ENCODE measurements at regions not wholly inside any gene's neighbourhood (a gene's known extent, or its start where the extent isn't known, plus 50 kb on each side); places are given as distances from the start of the nearest gene placed in this dataset.

- TF ChIP-seq CTCF (IDR thresholded peaks at IDR 0.05) (no peak), POLR2A (IDR thresholded peaks at IDR 0.05) (no peak)
These were observed 582.5 kb upstream of the CDH18 start for GRCh38 chr5:20570486-20570885.

Measured in transverse colon (tissue), 3 donors.